Right cardiac atrium (tissue), 5 donors: ENCODE measurements at regions not wholly inside any gene's neighbourhood (a gene's known extent, or its start where the extent isn't known, plus 50 kb on each side); places are given as distances from the start of the nearest gene placed in this dataset.

Source experiments
- ATAC-seq, 2 donors: fragments of 200-7000 bp; cut with Tn5 transposase; one replicate each; pipeline versions ENCODE4 v1.8.0 to v1.9.1; 2020; ENCODE audit warnings: moderate library complexity in 2 of 2, mild to moderate bottlenecking in 1 of 2
- DNase-seq, 3 donors: peaks; one replicate each; pipeline ENCODE4 v3.0.0-alpha.2; 2020
- H3K27ac ChIP-seq: one replicate; pipeline ENCODE4 v1.5.1; 2013; ENCODE audit warnings: mild to moderate bottlenecking, low read length, control low read depth, moderate library complexity
- H3K27me3 ChIP-seq: one replicate; pipeline ENCODE4 v1.6.1; 2013; ENCODE audit not compliant: control insufficient read depth, insufficient read depth
- H3K4me1 ChIP-seq: one replicate; pipeline ENCODE4 v1.6.1; 2013; ENCODE audit warnings: low read length; ENCODE audit not compliant: control insufficient read depth, insufficient read depth
- H3K4me3 ChIP-seq: one replicate; pipeline ENCODE4 v1.5.1; 2013; ENCODE audit warnings: low read length, control low read depth
- H3K9me3 ChIP-seq: one replicate; pipeline ENCODE4 v1.6.1; 2013; ENCODE audit warnings: low read length; ENCODE audit not compliant: control insufficient read depth
- WGBS: extraction: QIAGEN DNeasy Blood & Tissue Kit; methylation state at CpG from one replicate; pipeline ENCODE4 v1.1.7; 2013; 5-methylcytosine and 5-hydroxymethylcytosine counted together
- intact Hi-C, 4 donors: fragments of 100-400 bp; cut with DNase I; formaldehyde crosslinking; loops; one replicate each; pipeline versions ENCODE4 v1.11.0 to v1.14.0; 2022 to 2023
- donor health status: healthy with polysubstance abuse.
- donor health status: DM: no; HTN: yes; CAD: no.
- donor health status: DM: no; HTN: no; CAD: no.
- donor health status: DM: no; HTN: yes; CAD: no; lungs with severe emphysema.
- donor health status: DM: yes; HTN: yes; CAD: no.

GRCh38 chr7:67519171-67519570 lies 522.5 kb downstream of the TYW1 start:
- H3K27me3 ChIP-seq = no peaks in the 10 kb centered on the region
- no peaks in the 10 kb centered on the region for H3K9me3 ChIP-seq
- intact Hi-C loops = no loop called here
- H3K4me3 ChIP-seq = no peak overlapping the region
- H3K4me1 ChIP-seq = peaks cover 5% of the 10 kb centered on the region
- ATAC-seq (no peak), DNase-seq (no peak)
- H3K27ac ChIP-seq = peak overlapping the region; percentile 54
- 86% methylated on average over 3 of the region's 3 CpGs for WGBS

GRCh38 chr7:67522504-67522903 lies 525.9 kb downstream of the TYW1 start:
- intact Hi-C loops = no loop called here
- WGBS = 93% methylated on average over 3 of the region's 3 CpGs
- no peaks in the 10 kb centered on the region for H3K27me3 ChIP-seq
- H3K4me3 ChIP-seq = no peak overlapping the region
- ATAC-seq (no peak), DNase-seq (no peak)
- no peaks in the 10 kb centered on the region for H3K9me3 ChIP-seq
- peaks cover 5% of the 10 kb centered on the region for H3K4me1 ChIP-seq
- no peak overlapping the region for H3K27ac ChIP-seq

GRCh38 chr7:67523713-67524112 lies 527.1 kb downstream of the TYW1 start:
- H3K4me1 ChIP-seq = peaks cover 3% of the 10 kb centered on the region
- no peak for ATAC-seq
- WGBS = 83% methylated on average over 4 of the region's 4 CpGs
- no peak overlapping the region for H3K27ac ChIP-seq
- no peak for DNase-seq
- H3K27me3 ChIP-seq = no peaks in the 10 kb centered on the region
- intact Hi-C loops = no loop called here
- no peak overlapping the region for H3K4me3 ChIP-seq
- no peaks in the 10 kb centered on the region for H3K9me3 ChIP-seq

- intact Hi-C loops = no loop called here
- no peak overlapping the region for H3K4me3 ChIP-seq
- no peaks in the 10 kb centered on the region for H3K9me3 ChIP-seq
- ATAC-seq = no peak
- H3K4me1 ChIP-seq = no peaks in the 10 kb centered on the region
- no peak for DNase-seq
- 64% methylated on average over 4 of the region's 4 CpGs for WGBS
- no peaks in the 10 kb centered on the region for H3K27me3 ChIP-seq
- no peak overlapping the region for H3K27ac ChIP-seq
Measured at GRCh38 chr7:67525588-67525987, 529.0 kb downstream of the TYW1 start.

- WGBS = 85% methylated on average over 8 of the region's 8 CpGs
- H3K4me3 ChIP-seq = no peak overlapping the region
- no peaks in the 10 kb centered on the region for H3K4me1 ChIP-seq
- no peaks in the 10 kb centered on the region for H3K27me3 ChIP-seq
- ATAC-seq = no peak
- intact Hi-C loops = no loop called here
- no peak for DNase-seq
- H3K27ac ChIP-seq = no peak overlapping the region
- no peaks in the 10 kb centered on the region for H3K9me3 ChIP-seq
Measured at GRCh38 chr7:67535241-67535989, 538.8 kb downstream of the TYW1 start.

GRCh38 chr7:67542916-67543315 lies 546.3 kb downstream of the TYW1 start:
- intact Hi-C loops = no loop called here
- Histone ChIP-seq H3K27me3 (no peaks in the 10 kb centered on the region), H3K4me3 (no peak overlapping the region), H3K27ac (no peak overlapping the region), H3K4me1 (no peaks in the 10 kb centered on the region), H3K9me3 (no peaks in the 10 kb centered on the region)
- no peak for DNase-seq
- 85% methylated on average over 8 of the region's 8 CpGs for WGBS
- ATAC-seq = no peak

GRCh38 chr7:67547183-67547907 lies 550.7 kb downstream of the TYW1 start:
- no peak for DNase-seq
- WGBS = 87% methylated on average over 7 of the region's 7 CpGs

GRCh38 chr7:67549126-67549525 lies 552.5 kb downstream of the TYW1 start:
- Histone ChIP-seq H3K27ac (no peak overlapping the region), H3K4me3 (no peak overlapping the region), H3K4me1 (peaks cover 4% of the 10 kb centered on the region), H3K27me3 (no peaks in the 10 kb centered on the region), H3K9me3 (no peaks in the 10 kb centered on the region)
- ATAC-seq = no peak
- intact Hi-C loops = no loop called here
- no peak for DNase-seq
- WGBS = 91% methylated on average over 3 of the region's 3 CpGs

More at GRCh38 chr7:67547183-67547907, 550.7 kb downstream of the TYW1 start:
- H3K27ac ChIP-seq = no peak overlapping the region
- ATAC-seq = no peak
- H3K27me3 ChIP-seq = no peaks in the 10 kb centered on the region
- peaks cover 4% of the 10 kb centered on the region for H3K4me1 ChIP-seq
- H3K4me3 ChIP-seq = no peak overlapping the region
- intact Hi-C loops = no loop called here
- H3K9me3 ChIP-seq = no peaks in the 10 kb centered on the region

- ATAC-seq (peak; percentile 29 to 40), DNase-seq (peak; percentile 27 to 75 (median 67))
- H3K27ac ChIP-seq = no peak overlapping the region
- H3K4me1 ChIP-seq = peaks cover 4% of the 10 kb centered on the region
- no peak overlapping the region for H3K4me3 ChIP-seq
- intact Hi-C loops = no loop called here
- WGBS = 75% methylated on average over 13 of the region's 13 CpGs
- H3K9me3 ChIP-seq = no peaks in the 10 kb centered on the region
- H3K27me3 ChIP-seq = no peaks in the 10 kb centered on the region
Measured at GRCh38 chr7:67550801-67551436, 554.3 kb downstream of the TYW1 start.

- Histone ChIP-seq H3K4me1 (peaks cover 4% of the 10 kb centered on the region), H3K27me3 (no peaks in the 10 kb centered on the region), H3K9me3 (no peaks in the 10 kb centered on the region), H3K27ac (no peak overlapping the region), H3K4me3 (no peak overlapping the region)
- intact Hi-C loops = no loop called here
- ATAC-seq = no peak
- 92% methylated on average over 5 of the region's 5 CpGs for WGBS
- no peak for DNase-seq
Measured at GRCh38 chr7:67552738-67553137, 556.1 kb downstream of the TYW1 start.

- Histone ChIP-seq H3K27me3 (no peaks in the 10 kb centered on the region), H3K9me3 (no peaks in the 10 kb centered on the region), H3K4me3 (no peak overlapping the region), H3K27ac (no peak overlapping the region), H3K4me1 (peaks cover 4% of the 10 kb centered on the region)
- WGBS = 77% methylated on average over 5 of the region's 5 CpGs
- no peak for ATAC-seq
- no peak for DNase-seq
- intact Hi-C loops = no loop called here
Measured at GRCh38 chr7:67553378-67553777, 556.7 kb downstream of the TYW1 start.
